Smooth muscle cell of the brain vasculature (primary cell): ENCODE measurements at regions not wholly inside any gene's neighbourhood (a gene's known extent, or its start where the extent isn't known, plus 50 kb on each side); places are given as distances from the start of the nearest gene placed in this dataset.

Experiments
- DNase-seq: peaks from one replicate; pipeline ENCODE4 v3.0.0-alpha.2; 2012; ENCODE audit warnings: low read depth, low spot score

GRCh38 chr6:138692058-138692977 is 81.3 kb upstream of the CCDC28A start:
- DNase-seq = no peak

- DNase-seq = no peak
Observed at GRCh38 chr6:138692978-138693909, 80.3 kb upstream of the CCDC28A start.

GRCh38 chr6:138695193-138695592 is 78.4 kb upstream of the CCDC28A start:
- no peak for DNase-seq

GRCh38 chr6:138714493-138714892 is 59.1 kb upstream of the CCDC28A start:
- no peak for DNase-seq

GRCh38 chr6:138716013-138716412 is 57.6 kb upstream of the CCDC28A start:
- DNase-seq = no peak

GRCh38 chr6:138716971-138717665 is 56.5 kb upstream of the CCDC28A start:
- DNase-seq = no peak

- DNase-seq = no peak
Observed at GRCh38 chr6:138719011-138719635, 54.4 kb upstream of the CCDC28A start.

- no peak for DNase-seq
Observed at GRCh38 chr6:138719744-138720143, 53.8 kb upstream of the CCDC28A start.

GRCh38 chr6:138722425-138723371 is 50.9 kb upstream of the CCDC28A start:
- no peak for DNase-seq
